ENCODE measurements at regions not wholly inside any gene's neighbourhood (a gene's known extent, or its start where the extent isn't known, plus 50 kb on each side); places are given as distances from the start of the nearest gene placed in this dataset.

GRCh38 chr13:106373304-106373988 lies 162.0 kb downstream of the EFNB2 start:
- TF ChIP-seq CTCF (IDR thresholded peaks at IDR 0.05; ENCODE audit: low read depth, low read length) (no peak), EZH2phosphoT487 (IDR thresholded peaks at IDR 0.05; ENCODE audit: low read depth) (no peak)

Measured in OCI-LY3 (cell line).